GM12874 (cell line): ENCODE measurements at regions not wholly inside any gene's neighbourhood (a gene's known extent, or its start where the extent isn't known, plus 50 kb on each side); places are given as distances from the start of the nearest gene placed in this dataset.

ENCODE experiments used
- CTCF ChIP-seq: IDR thresholded peaks from 2 replicates; pipeline ENCODE4 v1.5.1; 2011; ENCODE audit warnings: low read depth, mild to moderate bottlenecking, control low read depth, low read length, moderate library complexity; ENCODE audit not compliant: insufficient read depth

- TF ChIP-seq CTCF, result no peak
These were observed 985.4 kb downstream of the EPHA7 start for GRCh38 chr6:92433911-92434310.

GRCh38 chr6:92431502-92431901, 987.9 kb downstream of the EPHA7 start:
- TF ChIP-seq CTCF, result no peak

GRCh38 chr6:92428448-92428847, 990.9 kb downstream of the EPHA7 start:
- no peak for TF ChIP-seq CTCF

- no peak for TF ChIP-seq CTCF
These were observed 991.9 kb downstream of the EPHA7 start for GRCh38 chr6:92427453-92427852.

GRCh38 chr6:92415656-92416055, 1003.7 kb downstream of the EPHA7 start:
- TF ChIP-seq CTCF, result no peak

GRCh38 chr6:92408350-92408749, 1011.0 kb downstream of the EPHA7 start:
- no peak for TF ChIP-seq CTCF

- TF ChIP-seq CTCF, result no peak
These were observed 1015.1 kb downstream of the EPHA7 start for GRCh38 chr6:92404281-92404680.

- TF ChIP-seq CTCF, result no peak
These were observed 1019.4 kb downstream of the EPHA7 start for GRCh38 chr6:92399911-92400310.
